ENCODE measurements at regions not wholly inside any gene's neighbourhood (a gene's known extent, or its start where the extent isn't known, plus 50 kb on each side); places are given as distances from the start of the nearest gene placed in this dataset.

DNA sequence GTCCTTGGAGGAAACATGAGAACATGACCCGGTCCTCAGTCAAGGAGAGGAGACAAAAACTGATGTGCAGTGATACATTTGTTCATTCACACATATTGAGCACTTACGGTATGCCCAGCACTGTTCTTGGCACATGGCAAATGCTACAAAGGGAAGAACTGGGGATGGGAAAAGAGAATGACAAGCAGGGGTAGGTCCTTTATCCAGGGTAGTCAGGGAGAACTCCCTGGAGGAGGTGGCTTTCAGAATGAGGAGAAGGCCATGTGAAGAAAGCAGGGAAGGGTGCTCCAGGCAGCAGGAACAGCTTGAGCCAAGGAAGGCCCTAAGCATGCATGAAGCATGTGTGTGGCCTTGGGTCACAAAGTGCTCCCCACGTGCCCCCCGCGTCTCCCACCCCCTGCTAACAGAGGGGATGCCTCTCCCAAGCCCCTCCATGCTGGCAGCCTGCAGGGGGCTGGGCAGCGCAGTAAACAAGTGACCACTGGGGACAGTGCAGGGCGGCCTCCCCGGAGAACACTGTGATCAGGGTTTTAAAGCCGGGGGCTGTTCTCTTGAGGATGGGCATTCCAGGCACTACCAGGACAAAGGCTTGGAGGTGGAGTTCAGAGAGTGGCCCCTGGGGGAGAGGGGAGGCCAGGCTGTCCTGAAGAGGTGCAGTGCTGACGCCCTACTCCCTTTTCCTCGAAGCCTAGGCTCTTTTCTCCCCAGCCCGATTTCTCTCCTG is 71.0 kb downstream of the PHETA1 start:
- TF ChIP-seq, protein P1, sequence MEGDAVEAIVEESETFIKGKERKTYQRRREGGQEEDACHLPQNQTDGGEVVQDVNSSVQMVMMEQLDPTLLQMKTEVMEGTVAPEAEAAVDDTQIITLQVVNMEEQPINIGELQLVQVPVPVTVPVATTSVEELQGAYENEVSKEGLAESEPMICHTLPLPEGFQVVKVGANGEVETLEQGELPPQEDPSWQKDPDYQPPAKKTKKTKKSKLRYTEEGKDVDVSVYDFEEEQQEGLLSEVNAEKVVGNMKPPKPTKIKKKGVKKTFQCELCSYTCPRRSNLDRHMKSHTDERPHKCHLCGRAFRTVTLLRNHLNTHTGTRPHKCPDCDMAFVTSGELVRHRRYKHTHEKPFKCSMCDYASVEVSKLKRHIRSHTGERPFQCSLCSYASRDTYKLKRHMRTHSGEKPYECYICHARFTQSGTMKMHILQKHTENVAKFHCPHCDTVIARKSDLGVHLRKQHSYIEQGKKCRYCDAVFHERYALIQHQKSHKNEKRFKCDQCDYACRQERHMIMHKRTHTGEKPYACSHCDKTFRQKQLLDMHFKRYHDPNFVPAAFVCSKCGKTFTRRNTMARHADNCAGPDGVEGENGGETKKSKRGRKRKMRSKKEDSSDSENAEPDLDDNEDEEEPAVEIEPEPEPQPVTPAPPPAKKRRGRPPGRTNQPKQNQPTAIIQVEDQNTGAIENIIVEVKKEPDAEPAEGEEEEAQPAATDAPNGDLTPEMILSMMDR (IDR thresholded peaks at IDR 0.05) = no peak
- TF ChIP-seq POLR2A (IDR thresholded peaks at IDR 0.05) (no peak), EP300 (IDR thresholded peaks at IDR 0.05; ENCODE audit: low read depth) (no peak)

Measured in transverse colon (tissue), 3 donors.